IPS-18c (cell line): ENCODE measurements at regions not wholly inside any gene's neighbourhood (a gene's known extent, or its start where the extent isn't known, plus 50 kb on each side); places are given as distances from the start of the nearest gene placed in this dataset.
"Not testable (repeated sequence)": the region's sequence is repeated elsewhere in the genome, so short reads cannot be mapped to it uniquely, and the experiment has no call there.

Experiments
- H3K4me3 ChIP-seq: 2 replicates; pipeline ENCODE4 v1.7.0; 2013; ENCODE audit warnings: low read depth, mild to moderate bottlenecking, low read length, moderate library complexity; ENCODE audit not compliant: insufficient read depth
- H3K9me3 ChIP-seq: one replicate; pipeline ENCODE4 v1.6.1; 2013; ENCODE audit warnings: mild to moderate bottlenecking, low read length, moderate library complexity; ENCODE audit not compliant: control insufficient read depth, insufficient read depth

GRCh38 chr14:86193756-86194155 is 663.8 kb downstream of the FLRT2 start:
- H3K9me3 ChIP-seq, result no peaks in the 10 kb centered on the region
- no peak overlapping the region for H3K4me3 ChIP-seq

- no peaks in the 10 kb centered on the region for H3K9me3 ChIP-seq
- no peak overlapping the region for H3K4me3 ChIP-seq
Measured at GRCh38 chr14:86179980-86180379, 650.0 kb downstream of the FLRT2 start.

GRCh38 chr14:86168371-86168770 is 638.4 kb downstream of the FLRT2 start:
- no peaks in the 10 kb centered on the region for H3K9me3 ChIP-seq
- H3K4me3 ChIP-seq, result no peak overlapping the region

GRCh38 chr14:86166541-86166940 is 636.6 kb downstream of the FLRT2 start:
- no peaks in the 10 kb centered on the region for H3K9me3 ChIP-seq
- H3K4me3 ChIP-seq, result no peak overlapping the region

GRCh38 chr14:86153480-86153879 is 623.5 kb downstream of the FLRT2 start:
- H3K4me3 ChIP-seq, result no peak overlapping the region

GRCh38 chr14:86143248-86143647 is 613.3 kb downstream of the FLRT2 start:
- Histone ChIP-seq H3K9me3 (no peaks in the 10 kb centered on the region), H3K4me3 (no peak overlapping the region)

More at GRCh38 chr14:86153480-86153879, 623.5 kb downstream of the FLRT2 start:
- no peaks in the 10 kb centered on the region for H3K9me3 ChIP-seq

- H3K9me3 ChIP-seq, result no peaks in the 10 kb centered on the region
- H3K4me3 ChIP-seq, result no peak overlapping the region
Measured at GRCh38 chr14:86141966-86142365, 612.0 kb downstream of the FLRT2 start.

- Histone ChIP-seq H3K9me3 (no peaks in the 10 kb centered on the region), H3K4me3 (no peak overlapping the region)
Measured at GRCh38 chr14:86129426-86129825, 599.5 kb downstream of the FLRT2 start.

GRCh38 chr14:86124328-86124727 is 594.4 kb downstream of the FLRT2 start:
- no peaks in the 10 kb centered on the region for H3K9me3 ChIP-seq
- H3K4me3 ChIP-seq, result no peak overlapping the region

- H3K4me3 ChIP-seq, result no peak overlapping the region
- H3K9me3 ChIP-seq, result no peaks in the 10 kb centered on the region
Measured at GRCh38 chr14:86115972-86116371, 586.0 kb downstream of the FLRT2 start.

GRCh38 chr14:86110871-86111270 is 580.9 kb downstream of the FLRT2 start:
- not testable (repeated sequence) for H3K9me3 ChIP-seq, H3K4me3 ChIP-seq

GRCh38 chr14:86104691-86105265 is 574.8 kb downstream of the FLRT2 start:
- H3K9me3 ChIP-seq, result no peaks in the 10 kb centered on the region

GRCh38 chr14:86094512-86094911 is 564.6 kb downstream of the FLRT2 start:
- Histone ChIP-seq H3K4me3 (no peak overlapping the region), H3K9me3 (no peaks in the 10 kb centered on the region)

More at GRCh38 chr14:86104691-86105265, 574.8 kb downstream of the FLRT2 start:
- no peak overlapping the region for H3K4me3 ChIP-seq

- Histone ChIP-seq H3K9me3 (no peaks in the 10 kb centered on the region), H3K4me3 (no peak overlapping the region)
Measured at GRCh38 chr14:86091811-86092210, 561.9 kb downstream of the FLRT2 start.

GRCh38 chr14:86088156-86088555 is 558.2 kb downstream of the FLRT2 start:
- no peak overlapping the region for H3K4me3 ChIP-seq
- H3K9me3 ChIP-seq, result no peaks in the 10 kb centered on the region

- H3K9me3 ChIP-seq, result no peaks in the 10 kb centered on the region
- no peak overlapping the region for H3K4me3 ChIP-seq
Measured at GRCh38 chr14:86087377-86087776, 557.4 kb downstream of the FLRT2 start.

GRCh38 chr14:86086962-86087361 is 557.0 kb downstream of the FLRT2 start:
- H3K9me3 ChIP-seq, result no peaks in the 10 kb centered on the region
- H3K4me3 ChIP-seq, result no peak overlapping the region

GRCh38 chr14:86084097-86084496 is 554.2 kb downstream of the FLRT2 start:
- no peaks in the 10 kb centered on the region for H3K9me3 ChIP-seq
- H3K4me3 ChIP-seq, result no peak overlapping the region

- no peaks in the 10 kb centered on the region for H3K9me3 ChIP-seq
- H3K4me3 ChIP-seq, result no peak overlapping the region
Measured at GRCh38 chr14:86083616-86084015, 553.7 kb downstream of the FLRT2 start.
